HG03066 (cell line): ENCODE measurements at regions not wholly inside any gene's neighbourhood (a gene's known extent, or its start where the extent isn't known, plus 50 kb on each side); places are given as distances from the start of the nearest gene placed in this dataset.

Experiments
- ATAC-seq: cut with Tn5 transposase; IDR thresholded peaks from one replicate; pipeline ENCODE4 v1.9.1; 2021; ENCODE audit warnings: low read depth; ENCODE audit not compliant: unreplicated experiment

DNA sequence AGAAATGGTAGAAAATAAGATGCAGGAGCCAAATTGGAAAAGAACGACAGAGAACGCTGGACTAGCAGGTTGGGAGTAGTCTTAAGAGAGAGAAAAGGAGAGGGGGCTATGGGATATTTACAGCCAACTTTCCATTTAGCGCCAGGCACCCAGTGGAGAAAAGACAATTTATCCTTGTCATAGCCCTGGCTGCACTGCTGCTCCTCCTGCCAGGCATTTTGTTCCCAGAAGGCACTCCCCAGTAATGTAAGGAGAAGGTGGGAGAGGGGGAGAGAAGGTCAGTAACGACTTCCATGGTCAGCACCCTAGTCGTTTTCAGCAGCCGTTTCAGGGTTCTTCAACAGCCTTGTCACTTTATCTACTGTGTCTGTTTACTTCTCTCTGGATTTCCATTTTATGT lies 159.0 kb downstream of the TRMT11 start:
- ATAC-seq = no peak

GRCh38 chr6:126147291-126147815 lies 161.0 kb downstream of the TRMT11 start:
- no peak for ATAC-seq

DNA sequence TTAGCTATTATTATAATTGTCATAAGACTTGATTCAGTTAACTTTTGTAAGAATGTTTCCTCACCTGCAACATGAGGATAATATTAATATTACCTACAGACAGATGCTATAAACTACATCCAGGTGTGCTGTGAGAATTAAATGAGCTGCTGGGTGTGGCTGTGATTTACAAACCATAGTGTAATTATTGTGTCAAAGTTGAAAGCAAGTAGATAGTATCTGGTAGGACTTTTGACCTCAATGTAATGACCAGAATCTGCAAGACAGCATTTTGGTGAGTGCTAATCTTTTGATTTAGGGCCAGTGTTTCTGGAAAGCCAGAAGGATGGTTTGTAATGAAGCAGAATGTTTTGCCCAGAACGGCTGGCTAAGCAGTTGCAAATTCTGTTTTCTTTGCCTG lies 162.5 kb downstream of the TRMT11 start:
- ATAC-seq = no peak

DNA sequence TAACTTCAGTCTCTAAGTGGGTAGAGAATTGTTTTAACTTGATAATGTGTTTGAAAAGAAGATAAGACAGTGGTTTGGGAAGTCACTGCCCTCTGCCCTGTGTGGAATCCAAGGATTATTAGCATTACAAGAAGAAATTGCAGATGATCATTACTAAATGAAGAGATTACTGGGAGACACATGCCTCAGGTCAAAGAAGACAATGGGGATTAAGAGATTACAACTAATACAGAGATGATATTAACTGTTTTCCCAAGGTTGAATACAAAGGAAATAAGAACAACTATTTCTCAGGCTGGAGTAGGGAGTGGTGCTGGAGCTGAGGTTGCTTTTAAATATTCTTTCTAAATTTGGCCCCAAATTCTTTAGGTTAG lies 166.0 kb downstream of the TRMT11 start:
- ATAC-seq = no peak

GRCh38 chr6:126153661-126154060 lies 167.3 kb downstream of the TRMT11 start:
- ATAC-seq = no peak

- ATAC-seq = peak; percentile 63
These were observed 170.6 kb downstream of the TRMT11 start for GRCh38 chr6:126156973-126157372.

- no peak for ATAC-seq
These were observed 172.2 kb upstream of the CENPW start for GRCh38 chr6:126167726-126168125.

GRCh38 chr6:126170433-126170832 lies 169.5 kb upstream of the CENPW start:
- ATAC-seq = no peak

DNA sequence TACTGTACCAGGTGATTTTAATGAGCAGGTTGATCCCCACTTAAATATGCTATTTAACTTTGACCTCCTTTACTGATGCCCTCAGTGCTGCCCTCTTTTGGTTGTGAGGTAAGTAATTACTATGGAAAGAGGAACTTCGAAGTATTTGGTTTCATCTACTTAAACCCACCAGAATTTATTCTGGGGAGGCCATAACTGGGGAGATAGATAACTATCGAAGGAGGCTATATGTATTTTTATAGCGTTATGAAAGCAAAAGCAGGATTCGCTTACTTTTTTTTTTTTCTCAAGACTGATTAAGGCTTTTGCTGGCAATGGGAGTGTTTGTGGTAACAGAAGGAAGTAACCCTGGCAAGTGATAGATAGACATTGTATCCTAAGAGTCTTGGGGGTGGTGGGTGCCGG lies 168.9 kb upstream of the CENPW start:
- ATAC-seq = peak; percentile 92

DNA sequence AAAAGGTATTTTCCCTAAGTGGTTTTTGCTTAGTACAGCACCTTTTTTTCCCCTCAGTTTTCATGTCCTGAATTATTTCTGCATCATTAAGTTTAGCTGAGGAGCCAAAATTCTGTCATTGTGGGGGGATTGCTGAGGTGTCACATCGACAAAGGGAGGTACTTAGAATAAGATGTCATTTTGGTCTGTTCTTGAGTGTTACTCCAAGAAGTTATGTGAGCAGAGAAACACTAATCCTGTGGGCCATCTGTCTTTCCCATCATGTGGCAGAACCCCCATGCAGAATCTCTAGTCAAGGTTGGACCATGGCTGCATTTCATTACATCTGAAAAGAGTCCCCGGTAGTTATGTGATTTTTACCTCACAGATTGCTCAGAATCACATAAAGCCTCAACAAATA lies 167.8 kb upstream of the CENPW start:
- ATAC-seq = no peak

GRCh38 chr6:126173265-126173664 lies 166.7 kb upstream of the CENPW start:
- ATAC-seq = no peak

DNA sequence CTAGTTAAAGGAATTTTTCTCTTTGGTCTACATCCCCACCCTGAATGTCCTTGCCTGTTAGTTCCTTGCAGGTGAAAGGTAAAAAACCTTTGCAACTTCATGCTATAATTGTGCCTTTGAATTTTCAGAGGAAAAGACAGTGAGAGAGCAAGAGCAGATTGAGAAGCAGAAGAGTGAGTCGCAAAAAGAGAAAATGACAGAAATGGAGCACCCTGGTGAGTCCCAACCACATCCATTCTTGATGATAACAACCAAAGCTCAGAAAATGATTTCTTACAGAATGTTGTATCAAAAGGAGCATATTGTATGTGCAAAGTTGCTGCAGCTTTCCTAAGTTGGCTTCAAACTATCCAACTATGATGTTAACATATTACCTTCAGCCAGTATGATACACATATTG lies 165.2 kb upstream of the CENPW start:
- no peak for ATAC-seq

GRCh38 chr6:126175251-126175650 lies 164.7 kb upstream of the CENPW start:
- no peak for ATAC-seq

- peak; percentile 40 for ATAC-seq
These were observed 163.6 kb upstream of the CENPW start for GRCh38 chr6:126176282-126176681.

DNA sequence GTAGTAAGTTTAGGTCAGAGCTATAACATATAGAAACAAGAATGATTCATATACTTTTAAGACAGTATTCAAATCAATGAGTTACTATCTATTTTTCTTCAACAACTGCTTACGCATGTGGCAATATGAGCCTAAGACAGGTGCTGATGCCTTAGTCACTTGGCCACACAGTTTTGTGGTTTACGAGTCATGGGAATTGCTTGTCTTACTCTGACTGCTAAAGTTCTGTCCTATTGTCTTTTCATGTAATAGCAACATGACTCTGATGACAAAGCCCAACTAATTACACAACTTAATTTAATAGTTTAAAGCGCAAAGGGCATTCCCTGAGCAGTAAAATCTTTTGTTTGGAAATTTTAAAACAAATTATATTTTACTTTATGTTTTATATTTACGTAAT lies 159.3 kb upstream of the CENPW start:
- ATAC-seq = no peak

- ATAC-seq = no peak
These were observed 158.7 kb upstream of the CENPW start for GRCh38 chr6:126181173-126181741.

DNA sequence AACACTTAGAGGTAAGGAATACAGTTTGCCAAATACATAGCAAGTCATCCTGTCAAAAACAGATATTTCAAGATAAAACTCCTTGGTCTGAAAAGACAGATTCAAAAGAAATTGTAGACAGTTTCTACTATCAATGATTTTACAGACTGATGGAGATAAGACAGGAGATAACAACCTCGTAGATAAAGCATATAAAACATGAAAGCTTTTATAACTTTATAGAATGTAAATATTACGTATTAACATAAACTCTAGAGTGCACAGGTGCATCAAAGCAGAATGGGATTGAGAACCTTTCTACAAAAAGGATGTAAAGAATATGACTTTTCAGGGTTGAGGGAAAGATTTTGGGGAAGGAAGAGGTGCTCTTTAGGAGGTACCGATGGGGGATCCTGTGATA lies 158.0 kb upstream of the CENPW start:
- ATAC-seq = no peak

DNA sequence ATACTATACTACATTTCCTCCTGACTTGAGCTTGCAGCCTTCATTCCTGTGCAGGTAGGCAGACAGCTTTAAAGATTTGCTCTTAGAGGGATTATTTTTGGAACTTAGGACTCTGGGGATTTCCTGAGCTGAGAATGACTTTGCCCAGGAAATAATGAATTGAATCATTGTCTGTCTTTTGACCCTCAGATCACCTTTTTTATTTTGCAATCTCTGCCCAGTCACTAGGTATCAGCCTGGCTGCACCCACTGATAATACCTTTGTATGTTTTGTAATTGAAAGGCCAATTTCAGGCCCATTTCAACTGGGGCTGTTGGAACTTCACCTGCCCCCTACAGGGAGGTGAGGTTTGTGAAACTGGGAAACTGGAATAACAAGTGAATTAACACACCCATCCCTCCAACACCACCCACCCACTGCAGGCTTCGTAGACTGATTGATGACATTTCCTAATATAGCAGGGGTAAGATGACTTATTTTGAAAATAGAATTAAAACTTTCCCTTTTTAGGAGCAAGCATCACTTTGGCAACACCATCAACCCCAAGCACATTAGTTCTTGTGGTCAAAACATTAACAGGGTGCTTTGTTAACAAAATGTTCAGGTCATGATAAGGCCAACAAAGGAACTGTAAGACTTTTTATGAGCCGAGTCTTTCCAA lies 157.1 kb upstream of the CENPW start:
- no peak for ATAC-seq

- ATAC-seq = no peak
These were observed 154.1 kb upstream of the CENPW start for GRCh38 chr6:126185774-126186173.

DNA sequence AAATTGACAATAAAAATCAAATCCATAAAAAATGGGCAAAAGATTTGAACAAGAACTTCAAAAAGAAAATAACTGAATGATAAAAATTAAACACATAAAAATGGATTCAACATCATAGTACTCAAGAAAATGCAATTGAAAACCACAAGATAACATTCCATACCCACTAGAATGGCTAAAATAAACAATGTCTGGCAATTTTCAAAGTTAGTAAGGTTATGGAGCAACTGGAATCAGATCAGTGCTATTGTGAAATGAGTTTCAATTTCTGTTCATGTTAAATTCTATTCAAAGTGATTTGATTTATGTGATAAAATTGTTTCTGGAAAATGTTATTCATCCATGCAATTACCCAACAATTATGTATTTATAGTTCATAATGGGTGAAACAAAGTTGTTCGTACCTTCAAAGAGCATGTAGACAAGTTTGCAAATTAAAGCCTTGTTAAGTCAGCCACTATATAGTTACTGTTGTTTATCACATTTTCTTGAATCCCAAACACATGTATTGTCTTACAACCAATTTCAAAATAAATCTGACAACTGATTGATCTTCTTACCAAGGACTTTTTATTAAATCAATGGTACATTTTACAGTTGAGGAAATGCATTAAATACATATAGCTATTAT lies 151.5 kb upstream of the CENPW start:
- no peak for ATAC-seq

GRCh38 chr6:126195625-126196236 lies 144.2 kb upstream of the CENPW start:
- no peak for ATAC-seq

DNA sequence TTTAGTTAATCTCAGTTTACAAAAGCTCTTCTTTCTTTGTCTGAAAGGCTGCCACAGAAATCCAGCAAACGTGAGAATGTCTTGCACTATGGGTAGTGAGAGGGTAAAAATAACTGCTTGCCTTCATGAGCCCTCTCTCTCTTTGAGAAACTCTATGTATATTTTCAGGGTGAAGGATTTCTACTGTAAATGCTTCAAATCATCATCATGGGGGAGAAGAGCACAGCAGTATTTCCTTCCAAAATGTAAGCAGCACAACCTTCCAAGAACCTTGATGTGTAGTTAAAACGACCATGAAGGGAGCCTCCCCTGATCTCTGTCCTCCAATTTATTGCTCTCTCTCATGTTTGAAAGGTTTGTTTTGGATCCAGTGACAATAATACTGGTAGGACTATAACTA lies 141.3 kb upstream of the CENPW start:
- ATAC-seq = no peak
